ENCODE measurements at regions not wholly inside any gene's neighbourhood (a gene's known extent, or its start where the extent isn't known, plus 50 kb on each side); places are given as distances from the start of the nearest gene placed in this dataset.

DNA sequence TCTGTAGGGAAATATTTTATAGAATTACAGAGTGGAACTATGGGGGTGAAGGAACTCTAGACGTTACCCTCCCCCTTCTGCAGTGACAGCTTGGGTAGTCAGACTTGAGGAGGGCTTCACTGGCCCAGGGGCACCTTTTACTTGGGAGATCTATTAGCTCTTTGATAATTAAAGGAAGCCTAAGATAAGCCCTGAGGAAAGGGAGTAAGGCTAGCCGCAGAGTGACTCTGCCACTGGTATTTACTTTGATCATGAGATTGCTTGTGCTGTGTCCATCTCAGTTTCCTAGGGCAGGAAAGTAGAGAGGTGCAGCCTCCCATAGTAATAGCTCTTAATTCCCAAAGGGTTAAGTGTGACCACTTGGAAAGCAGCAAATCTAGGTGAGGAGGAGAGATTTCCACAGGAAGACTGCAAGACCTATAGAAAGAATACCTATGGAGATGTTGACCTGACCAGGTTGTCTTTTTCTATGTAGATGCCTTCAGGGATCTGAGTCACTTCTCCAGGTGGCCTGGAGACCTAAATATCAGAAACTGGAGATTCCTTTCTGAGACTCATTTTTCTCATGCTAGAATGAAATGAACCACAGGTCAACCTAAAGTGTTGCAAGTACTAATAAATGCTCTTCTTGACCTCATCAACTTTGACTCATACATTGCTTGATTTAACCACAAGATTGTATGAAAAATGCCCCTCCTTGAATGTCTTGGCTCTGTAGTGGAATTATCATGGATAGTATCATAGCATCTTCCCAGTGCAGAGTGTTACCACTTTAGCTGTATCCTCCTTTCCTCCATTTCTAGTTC is 447.3 kb upstream of the GHITM start:
- BruUV-seq (replicated peaks): no TSS peak
- intact Hi-C loops (cut with micrococcal nuclease): no loop called here
- no peak for DNase-seq (ENCODE audit: low read depth, low spot score)

More for the DNA sequence above, 447.3 kb upstream of the GHITM start:
- Histone ChIP-seq H3K27me3 (ENCODE audit: control insufficient read depth in 2 of 2, insufficient read depth in 2 of 2, low read length in 2 of 2) (no peaks in the 10 kb centered on the region), H4K20me1 (replicated peaks; ENCODE audit: control insufficient read depth, extremely low read depth, insufficient read depth, low read length) (no peaks in the 10 kb centered on the region), H3K4me2 (ENCODE audit: insufficient read depth, low read length) (no peak overlapping the region), H3K9me3 (replicated peaks; ENCODE audit: control insufficient read depth, insufficient read depth, low read length) (no peaks in the 10 kb centered on the region), H3K4me1 (ENCODE audit: control insufficient read depth, extremely low read depth, insufficient read depth, low read length) (no peaks in the 10 kb centered on the region), H3K36me3 (ENCODE audit: control insufficient read depth in 2 of 2, extremely low read depth in 1 of 2, insufficient read depth in 2 of 2, low read length in 2 of 2) (no peaks in the 10 kb centered on the region), H3K9me1 (replicated peaks; ENCODE audit: control insufficient read depth, extremely low read depth, insufficient read depth, low read length) (no peaks in the 10 kb centered on the region), H3K4me3 (replicated peaks in 1 of 3; ENCODE audit: insufficient read depth in 1 of 3, low read depth in 1 of 3, low read length in 3 of 3) (no peak overlapping the region), H2AFZ (ENCODE audit: low read depth, low read length) (no peak overlapping the region), H3K27ac (ENCODE audit: insufficient read depth, low read depth, low read length) (no peak overlapping the region), H3K79me2 (ENCODE audit: control insufficient read depth, insufficient read depth, low read length) (no peaks in the 10 kb centered on the region), H3K9ac (replicated peaks; ENCODE audit: extremely low read depth, insufficient read depth, low read length) (no peak overlapping the region)
- POLR2A ChIA-PET: no interaction called here
- dilution Hi-C loops (cut with MboI; ENCODE audit: extremely low pct_ligation_motif_present, low sequenced_read_pairs): no loop called here
- CTCF ChIA-PET: no interaction called here
- TF ChIP-seq, protein P1, sequence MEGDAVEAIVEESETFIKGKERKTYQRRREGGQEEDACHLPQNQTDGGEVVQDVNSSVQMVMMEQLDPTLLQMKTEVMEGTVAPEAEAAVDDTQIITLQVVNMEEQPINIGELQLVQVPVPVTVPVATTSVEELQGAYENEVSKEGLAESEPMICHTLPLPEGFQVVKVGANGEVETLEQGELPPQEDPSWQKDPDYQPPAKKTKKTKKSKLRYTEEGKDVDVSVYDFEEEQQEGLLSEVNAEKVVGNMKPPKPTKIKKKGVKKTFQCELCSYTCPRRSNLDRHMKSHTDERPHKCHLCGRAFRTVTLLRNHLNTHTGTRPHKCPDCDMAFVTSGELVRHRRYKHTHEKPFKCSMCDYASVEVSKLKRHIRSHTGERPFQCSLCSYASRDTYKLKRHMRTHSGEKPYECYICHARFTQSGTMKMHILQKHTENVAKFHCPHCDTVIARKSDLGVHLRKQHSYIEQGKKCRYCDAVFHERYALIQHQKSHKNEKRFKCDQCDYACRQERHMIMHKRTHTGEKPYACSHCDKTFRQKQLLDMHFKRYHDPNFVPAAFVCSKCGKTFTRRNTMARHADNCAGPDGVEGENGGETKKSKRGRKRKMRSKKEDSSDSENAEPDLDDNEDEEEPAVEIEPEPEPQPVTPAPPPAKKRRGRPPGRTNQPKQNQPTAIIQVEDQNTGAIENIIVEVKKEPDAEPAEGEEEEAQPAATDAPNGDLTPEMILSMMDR (IDR thresholded peaks at IDR 0.05; ENCODE audit: extremely low read depth in 1 of 2, insufficient read depth in 1 of 2, low read depth in 1 of 2, low read length in 2 of 2): no peak
- no peak for TF ChIP-seq MAX (IDR thresholded peaks at IDR 0.05; ENCODE audit: insufficient read depth, insufficient read length)
- TF ChIP-seq POLR2A (IDR thresholded peaks at IDR 0.05; ENCODE audit: low read depth, low read length): no peak
- TF ChIP-seq EZH2 (IDR thresholded peaks at IDR 0.05; ENCODE audit: borderline replicate concordance, low read depth, low read length, severe bottlenecking): no peak
- TF ChIP-seq JUN (IDR thresholded peaks at IDR 0.05; ENCODE audit: borderline replicate concordance, insufficient read depth, insufficient read length, low read depth): no peak
- TF ChIP-seq MYC (IDR thresholded peaks at IDR 0.05; ENCODE audit: low read depth, low read length): no peak
- TF ChIP-seq FOS (IDR thresholded peaks at IDR 0.05; ENCODE audit: borderline replicate concordance, insufficient read depth, low read length): no peak
- TF ChIP-seq POLR2AphosphoS5 (IDR thresholded peaks at IDR 0.05; ENCODE audit: insufficient read depth, low read depth, low read length): no peak
- no peak for TF ChIP-seq GATA2 (IDR thresholded peaks at IDR 0.05; ENCODE audit: insufficient read depth, insufficient read length, low read depth, low read length)
- FAIRE-seq: no peak

Data from endothelial cell of umbilical vein (primary cell).